ENCODE measurements at regions not wholly inside any gene's neighbourhood (a gene's known extent, or its start where the extent isn't known, plus 50 kb on each side); places are given as distances from the start of the nearest gene placed in this dataset.
"Not testable (repeated sequence)": the region's sequence is repeated elsewhere in the genome, so short reads cannot be mapped to it uniquely, and the experiment has no call there.

DNA sequence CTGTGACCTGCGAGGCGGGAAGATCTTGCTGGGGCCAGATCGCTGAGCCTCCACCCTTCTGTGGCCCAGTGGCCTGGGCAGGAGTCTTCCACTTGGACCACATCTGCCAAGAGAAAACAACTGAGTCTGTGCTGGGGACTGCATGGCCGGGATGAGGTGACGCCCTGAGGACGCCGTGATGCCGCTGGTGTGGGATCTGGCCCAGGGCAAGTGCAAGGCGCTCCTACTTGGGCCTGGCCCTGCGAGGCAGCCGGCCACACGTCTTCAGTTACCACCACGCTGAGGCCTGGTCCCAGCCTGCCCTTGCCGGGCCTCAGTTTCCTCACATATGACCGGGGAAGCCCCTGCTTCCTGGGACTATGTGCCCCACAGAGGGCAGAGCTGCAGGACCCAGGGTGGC is 133.4 kb downstream of the SLC25A46 start:
- DNase-seq (ENCODE audit: low read depth), result no peak

DNA sequence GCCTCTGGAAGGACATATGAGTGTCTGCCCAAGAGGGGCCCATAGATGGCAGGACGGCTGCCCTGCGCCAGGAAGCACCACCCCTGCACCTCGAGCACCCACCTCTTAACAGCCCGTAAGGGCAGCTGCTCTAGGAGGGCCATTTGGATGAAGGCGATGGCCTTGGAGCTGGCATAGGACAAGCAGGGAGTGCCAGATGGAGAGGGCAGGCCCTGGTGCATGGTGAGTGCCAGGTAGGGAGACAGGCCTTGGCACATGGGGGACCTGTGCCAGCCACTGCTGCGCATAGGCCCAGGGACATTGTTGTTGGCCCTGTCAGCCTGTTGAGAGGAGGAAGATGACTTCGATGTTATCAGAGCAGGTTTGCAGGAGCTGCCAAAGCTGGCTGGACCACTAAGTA is 134.2 kb downstream of the SLC25A46 start:
- DNase-seq (ENCODE audit: low read depth), result no peak

DNA sequence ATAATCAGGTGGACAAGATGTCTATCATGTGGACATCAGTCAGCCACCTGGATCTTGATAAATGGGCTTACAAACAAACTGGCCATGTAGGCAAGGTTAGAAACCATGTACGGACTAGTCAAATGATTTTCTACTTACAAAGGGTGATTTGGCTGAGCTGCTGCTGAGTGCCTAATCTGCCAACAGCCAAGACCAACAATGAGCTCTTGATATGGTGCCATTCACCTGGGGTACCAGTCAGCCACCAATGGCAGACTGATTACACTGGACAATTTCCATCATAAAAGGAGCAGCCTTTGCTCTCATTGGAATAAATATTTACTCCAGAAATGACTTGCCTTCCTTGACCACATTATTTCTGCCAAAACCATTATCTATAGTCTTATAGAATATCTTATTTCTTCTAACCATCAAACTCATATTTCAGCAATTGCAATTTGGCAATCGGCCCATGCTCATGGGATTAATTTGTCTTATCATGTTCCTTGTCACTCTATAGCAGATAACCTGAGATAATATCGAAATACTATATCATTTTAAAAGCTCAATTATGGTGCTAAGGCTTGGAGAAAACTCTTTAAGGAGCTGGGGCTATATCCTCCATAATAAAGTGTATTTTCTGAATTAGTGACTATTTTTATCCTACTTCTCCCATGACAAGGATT is 135.1 kb downstream of the SLC25A46 start:
- no peak for DNase-seq (ENCODE audit: low read depth)

DNA sequence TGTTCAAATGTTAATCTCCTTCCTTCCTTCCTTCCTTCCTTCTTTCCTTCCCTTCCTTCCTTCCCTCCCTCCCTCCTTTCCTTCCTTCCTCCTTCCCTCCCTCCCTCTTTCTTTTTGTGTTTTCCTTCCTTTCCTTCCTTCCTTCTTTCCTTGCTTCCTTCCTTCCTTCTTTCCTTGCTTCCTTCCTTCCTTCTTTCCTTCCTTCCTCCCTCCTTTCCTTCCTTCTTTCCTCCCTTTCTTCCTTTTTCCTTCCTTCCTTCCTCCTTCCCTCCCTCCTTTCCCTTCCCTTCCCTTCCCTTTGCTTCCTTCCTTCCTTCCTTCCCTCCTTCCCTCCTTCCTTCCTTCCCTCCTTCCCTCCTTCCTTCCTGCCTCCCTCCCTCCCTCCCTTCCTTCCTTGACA is 136.3 kb downstream of the SLC25A46 start:
- not testable (repeated sequence) for DNase-seq (ENCODE audit: low read depth)

DNA sequence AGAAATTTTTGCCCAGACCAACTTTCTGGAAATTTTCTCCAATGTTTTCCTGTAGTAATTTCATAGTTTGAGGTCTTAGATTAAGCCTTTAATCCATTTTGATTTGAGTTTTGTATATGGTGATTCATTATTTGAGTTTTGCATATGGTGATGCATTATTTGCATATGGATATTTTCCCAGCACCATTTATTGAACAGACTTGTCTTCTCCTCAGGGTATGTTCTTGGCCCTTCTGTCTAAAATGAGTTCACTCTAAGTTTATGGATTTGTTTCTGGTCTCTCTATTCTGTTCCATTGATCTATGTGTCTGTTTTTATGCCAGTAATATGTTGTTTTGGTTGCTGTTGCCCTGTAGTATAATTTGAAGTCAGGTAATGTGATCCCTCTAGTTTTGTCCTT is 139.3 kb downstream of the SLC25A46 start:
- no peak for DNase-seq (ENCODE audit: low read depth)

DNA sequence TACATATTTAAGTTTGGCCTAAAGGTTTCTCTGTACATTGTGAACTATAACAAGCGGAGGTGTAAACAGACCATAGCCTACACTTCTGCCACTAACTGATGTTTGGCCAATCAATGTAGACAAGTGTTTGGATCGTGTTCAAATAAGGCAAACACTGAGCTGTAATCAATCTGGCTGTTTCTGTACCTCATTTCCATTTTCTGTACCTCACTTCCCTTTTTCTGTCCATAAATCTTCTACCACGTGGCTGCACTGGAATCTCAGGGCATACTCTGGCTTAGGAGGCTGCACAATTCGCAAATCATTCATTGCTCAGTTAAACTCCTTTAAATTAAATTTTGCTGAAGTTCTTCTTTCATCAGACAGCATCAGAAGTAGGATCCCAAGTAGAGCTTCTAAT is 140.9 kb downstream of the SLC25A46 start:
- no peak for DNase-seq (ENCODE audit: low read depth)

DNA sequence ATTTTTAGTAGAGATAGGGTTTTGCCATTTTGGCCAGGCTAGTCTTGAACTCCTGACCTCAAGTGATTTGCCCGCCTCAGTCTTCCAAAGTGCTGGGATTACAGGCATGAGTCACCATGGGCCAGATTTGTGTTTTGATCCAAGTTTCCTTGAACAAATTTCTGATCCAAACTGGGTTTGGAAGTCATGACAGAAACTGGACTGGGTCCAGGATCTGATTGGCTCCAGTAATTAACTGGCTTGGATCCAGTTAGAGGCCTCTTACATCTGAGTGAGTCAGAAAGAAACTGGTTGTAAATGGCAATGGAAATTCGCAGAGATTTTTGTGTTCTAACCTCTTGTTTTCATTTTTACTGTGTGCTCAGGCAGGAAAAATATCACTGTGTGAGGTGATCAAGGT is 141.6 kb downstream of the SLC25A46 start:
- DNase-seq (ENCODE audit: low read depth), result no peak

DNA sequence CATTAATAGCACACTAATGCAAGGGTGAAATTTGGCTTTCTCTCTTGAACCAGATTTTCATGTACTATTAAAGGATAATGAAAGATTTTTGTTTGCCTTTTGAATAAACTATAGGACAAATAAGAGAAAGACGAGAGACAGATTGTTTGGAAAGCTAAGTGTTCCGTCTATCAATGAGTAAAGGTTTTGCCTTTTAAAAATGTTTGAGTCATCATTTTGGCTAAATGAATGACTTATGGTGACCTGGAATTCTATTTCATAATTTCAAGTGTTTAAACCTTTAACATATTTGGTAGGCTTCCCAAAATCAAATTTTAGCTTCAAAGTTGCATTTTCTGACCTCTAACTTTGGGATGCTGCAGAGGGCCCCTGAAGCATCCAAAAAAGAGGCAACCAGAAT is 145.2 kb downstream of the SLC25A46 start:
- no peak for DNase-seq (ENCODE audit: low read depth)

DNA sequence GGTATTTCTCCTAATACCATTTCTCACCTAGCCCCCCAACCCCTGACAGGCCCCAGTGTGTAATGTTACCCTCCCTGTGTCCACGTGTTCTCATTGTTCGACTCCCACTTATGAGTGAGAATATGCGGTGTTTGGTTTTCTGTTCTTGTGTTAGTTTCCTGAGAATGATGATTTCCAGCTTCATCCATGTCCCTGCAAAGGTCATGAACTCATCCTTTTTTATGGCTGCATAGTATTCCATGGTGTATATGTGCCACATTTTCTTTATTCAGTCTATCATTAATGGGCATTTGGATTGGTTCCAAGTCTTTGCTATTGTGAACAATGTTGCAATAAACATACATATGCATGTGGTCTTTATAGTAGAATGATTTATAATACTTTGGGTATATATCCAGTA is 148.4 kb downstream of the SLC25A46 start:
- DNase-seq (ENCODE audit: low read depth), result not testable (repeated sequence)

DNA sequence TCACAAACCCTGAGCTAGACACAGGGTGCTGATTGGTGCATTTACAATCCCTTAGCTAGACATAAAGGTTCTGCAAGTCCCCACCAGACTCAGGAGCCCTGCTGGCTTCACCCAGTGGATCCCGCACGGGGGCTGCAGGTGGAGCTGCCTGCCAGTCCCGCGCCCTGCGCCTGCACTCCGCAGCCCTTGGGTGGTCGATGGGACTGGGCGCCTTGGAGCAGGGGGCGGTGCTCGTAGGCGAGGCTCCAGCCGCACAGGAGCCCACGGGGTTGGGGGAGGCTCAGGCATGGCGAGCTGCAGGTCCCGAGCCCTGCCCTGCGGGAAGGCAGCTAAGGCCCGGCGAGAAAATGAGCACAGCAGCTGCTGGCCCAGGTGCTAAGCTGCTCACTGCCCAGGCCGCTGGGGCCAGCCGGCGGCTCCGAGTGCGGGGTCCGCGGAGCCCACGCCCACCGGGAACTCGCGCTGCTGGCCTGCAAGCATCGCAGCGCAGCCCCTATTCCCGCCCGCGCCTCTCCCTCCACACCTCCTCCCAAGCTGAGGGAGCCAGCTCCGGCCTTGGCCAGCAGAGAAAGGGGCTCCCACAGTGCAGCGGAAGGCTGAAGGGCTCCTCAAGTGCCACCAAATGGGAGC is 155.2 kb downstream of the SLC25A46 start:
- DNase-seq (ENCODE audit: low read depth), result not testable (repeated sequence)

DNA sequence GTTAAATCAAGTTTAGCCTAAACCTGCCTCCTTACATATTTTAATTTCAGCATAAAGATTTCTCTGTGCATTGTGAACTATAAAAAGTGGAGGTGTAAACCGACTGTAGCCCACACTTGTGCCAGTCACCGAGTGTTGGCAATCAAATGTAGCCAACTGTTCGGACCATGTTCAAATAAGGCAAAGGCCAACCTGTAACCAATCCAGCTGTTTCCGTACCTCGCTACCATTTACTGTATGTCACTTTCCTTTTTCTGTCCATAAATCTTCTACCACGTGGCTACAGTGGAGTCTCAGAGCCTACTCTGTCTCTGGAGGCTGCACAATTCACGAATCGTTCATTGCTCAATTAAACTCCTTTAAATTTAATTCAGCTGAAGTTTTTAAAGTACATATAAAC is 156.0 kb downstream of the SLC25A46 start:
- no peak for DNase-seq (ENCODE audit: low read depth)

DNA sequence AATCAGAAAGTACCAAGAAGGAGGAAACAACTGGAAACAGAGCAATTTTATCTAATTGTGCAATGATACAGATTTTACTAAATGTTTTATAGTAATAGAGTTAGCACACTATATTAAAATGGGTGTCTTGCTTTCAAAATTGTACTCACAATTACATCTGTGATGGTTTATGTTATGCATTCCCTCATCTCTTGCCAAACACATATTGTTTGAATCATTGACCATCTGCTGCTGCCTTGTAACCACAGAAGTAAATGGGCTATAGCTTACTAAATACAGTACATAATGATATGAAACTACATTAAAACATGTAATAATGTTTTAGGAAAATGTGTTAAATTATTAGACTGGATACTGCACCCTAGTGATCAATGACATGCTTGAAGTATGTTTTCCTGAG is 158.1 kb downstream of the SLC25A46 start:
- no peak for DNase-seq (ENCODE audit: low read depth)

DNA sequence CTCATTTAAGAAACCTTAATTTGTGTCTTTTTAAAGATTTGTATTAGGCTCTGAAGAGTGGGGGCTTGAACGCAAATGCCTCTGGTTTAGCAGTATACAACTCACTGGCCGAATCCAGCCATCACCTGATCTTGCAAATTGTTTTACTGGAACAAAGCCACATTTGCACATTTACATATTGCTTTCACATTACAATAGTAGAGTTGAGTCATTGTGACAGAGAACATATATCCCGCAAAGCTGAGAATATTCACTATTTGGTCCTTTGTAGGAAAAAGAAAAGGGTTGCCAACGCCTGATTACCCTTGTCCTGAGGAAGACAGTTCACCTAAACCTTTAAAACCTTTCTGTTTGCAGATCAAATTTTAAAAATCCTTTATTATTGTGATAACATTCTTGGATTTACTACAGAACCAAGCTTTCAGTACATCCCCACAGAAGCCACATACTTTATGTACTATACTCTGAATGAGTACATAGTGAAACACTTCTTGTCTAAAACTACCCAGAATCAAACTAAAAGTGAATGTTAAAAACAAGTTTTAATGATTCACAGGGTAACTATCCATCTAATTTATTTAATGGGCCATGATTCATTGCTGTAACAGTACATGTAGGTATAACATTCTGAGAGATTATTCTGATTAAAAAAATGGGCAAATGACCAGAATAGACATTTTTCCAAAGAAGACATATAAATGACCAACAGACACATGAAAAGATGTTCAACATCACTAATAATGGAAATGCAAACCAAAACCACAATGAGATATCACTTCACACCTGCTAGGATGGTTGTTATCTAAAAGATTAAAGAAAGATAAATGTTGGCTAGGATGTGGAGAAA is 161.0 kb downstream of the SLC25A46 start:
- DNase-seq (ENCODE audit: low read depth), result no peak

DNA sequence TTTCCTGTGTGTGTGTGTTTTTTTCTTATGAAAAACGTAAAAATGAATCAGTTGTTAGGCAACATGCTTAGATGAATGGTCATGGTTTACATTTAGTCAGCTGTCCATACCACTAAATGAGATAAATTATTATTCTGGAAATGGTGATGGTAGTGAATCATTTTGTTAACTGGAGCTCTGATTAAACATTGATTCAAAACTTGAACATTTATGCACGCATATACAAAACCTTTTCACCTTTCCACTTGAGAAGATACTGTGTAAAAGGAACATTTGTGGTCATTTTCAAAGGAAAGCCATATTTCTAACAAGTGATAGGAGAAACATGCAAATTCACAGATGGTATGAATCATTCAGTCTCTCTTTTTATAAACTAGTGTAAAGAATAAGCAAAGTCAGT is 162.0 kb downstream of the SLC25A46 start:
- DNase-seq (ENCODE audit: low read depth), result no peak

DNA sequence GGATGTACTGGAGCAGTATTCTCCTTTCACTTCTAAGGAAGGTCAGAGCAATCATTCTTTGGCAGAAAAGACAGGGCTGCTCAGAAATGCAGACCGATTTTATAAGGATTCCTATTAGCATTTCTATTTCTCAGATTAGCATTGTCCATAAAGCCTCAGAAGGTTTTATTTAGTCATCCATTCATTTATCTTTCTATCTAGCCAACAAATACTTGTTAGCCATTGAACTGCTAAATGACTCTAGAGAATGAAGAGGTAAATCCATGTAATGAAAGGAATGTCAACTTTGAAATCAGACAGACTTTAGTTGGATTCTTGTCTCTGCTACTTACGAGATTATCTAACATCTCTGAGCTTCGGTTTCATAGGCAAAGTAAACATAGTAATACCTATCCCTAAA is 165.2 kb downstream of the SLC25A46 start:
- DNase-seq (ENCODE audit: low read depth), result no peak

DNA sequence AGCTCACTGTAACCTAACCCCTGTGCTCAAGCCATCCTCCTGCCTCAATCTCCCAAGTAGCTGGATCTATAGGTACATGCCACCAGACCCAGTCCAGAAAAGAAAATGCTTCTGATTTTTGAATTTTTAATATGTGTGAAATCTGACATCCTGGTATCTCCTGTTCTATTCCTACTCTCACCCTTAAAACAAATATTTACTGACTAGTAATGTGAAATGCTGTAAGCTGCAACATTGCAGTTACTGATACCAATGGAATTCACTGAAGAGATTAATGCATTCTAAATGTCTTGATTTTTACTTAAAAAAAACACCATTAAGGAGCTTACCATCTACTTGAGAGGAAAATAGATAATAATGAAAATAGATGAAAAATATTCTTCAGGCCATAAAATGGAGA is 162.7 kb upstream of the TSLP start:
- DNase-seq (ENCODE audit: low read depth), result no peak

DNA sequence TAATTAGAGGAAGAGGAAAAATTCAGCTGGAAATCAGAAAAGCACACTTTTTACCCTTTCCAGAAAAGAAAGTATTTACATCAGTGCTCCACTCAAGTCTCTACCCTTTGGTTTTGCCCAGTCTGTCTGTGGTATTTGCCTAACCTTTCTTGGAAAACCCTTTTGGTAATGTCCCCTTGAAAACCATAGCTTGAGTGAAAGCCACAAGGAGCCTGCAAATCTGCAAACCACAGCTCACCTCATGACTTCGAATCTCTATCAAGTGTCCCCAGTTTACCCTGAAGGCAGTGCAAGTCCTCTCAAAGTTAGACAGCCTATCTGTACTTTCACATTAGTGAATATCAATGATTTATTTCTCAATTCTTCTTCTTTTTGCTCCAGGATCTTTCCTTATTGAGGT is 162.1 kb upstream of the TSLP start:
- no peak for DNase-seq (ENCODE audit: low read depth)

DNA sequence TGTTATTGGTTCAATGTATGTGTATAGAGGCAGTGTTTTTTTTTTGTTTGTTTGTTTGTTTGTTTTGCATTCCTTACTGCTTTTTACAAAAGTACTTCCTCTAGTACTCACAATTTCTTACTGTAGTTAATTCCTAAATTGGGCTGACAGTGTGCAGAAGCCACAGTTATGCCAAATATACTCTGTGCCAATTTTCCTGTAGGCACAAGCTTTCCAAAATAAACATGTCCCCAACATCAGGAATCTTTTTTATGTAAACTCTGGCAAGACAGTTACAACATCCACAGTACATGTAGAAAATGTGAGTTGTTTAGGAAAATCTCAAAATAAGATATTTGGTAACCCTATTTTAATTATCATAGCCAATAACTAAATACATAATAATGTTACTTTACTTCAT is 161.6 kb upstream of the TSLP start:
- DNase-seq (ENCODE audit: low read depth), result no peak

DNA sequence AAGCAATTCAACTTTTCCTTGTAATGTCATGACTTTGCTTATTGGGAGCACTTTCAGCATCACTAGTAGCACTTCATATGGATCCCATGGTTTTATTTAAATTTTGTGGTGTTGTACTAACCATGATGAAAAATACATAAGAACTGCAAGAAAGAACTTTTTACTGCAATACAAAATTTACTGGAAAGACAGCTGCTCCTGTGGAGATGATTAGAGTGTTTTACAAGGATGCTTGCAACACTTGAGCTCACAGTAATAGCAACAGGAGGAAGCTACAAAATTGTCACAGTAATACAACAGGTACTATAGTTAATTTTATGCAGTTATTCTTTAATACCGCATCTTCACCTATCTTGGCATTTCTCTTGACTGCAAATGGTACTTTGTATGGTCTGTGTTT is 158.3 kb upstream of the TSLP start:
- no peak for DNase-seq (ENCODE audit: low read depth)

DNA sequence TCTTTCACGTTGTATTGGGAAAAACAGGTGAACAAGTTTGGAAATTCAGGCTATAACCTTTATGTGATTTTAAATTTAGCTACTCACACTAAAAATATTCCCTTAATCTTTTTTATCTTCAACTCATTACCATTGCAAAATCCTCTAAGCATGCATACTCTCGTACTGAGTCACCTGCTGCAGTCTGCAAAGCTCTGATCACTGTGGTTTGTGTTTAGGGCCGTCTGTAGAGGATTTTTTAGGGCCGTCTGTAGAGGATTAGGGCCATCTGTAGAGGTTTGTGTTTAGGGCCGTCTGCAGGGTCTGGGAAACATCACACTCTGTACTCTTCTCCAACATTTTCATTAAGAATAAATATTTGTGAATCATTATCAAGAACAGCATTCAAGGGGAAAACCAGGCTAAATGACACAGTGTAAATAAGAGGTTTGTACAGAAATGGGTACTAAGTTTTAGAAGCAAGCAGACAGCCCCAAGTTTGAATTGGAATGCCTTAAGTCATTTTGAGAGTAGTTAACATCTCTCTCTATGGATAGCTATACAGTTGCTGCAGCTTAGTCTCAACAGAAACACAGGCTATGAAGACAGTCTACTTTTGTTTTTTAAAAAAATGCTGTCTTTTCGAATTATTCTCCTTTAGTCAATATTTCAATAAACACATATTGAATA is 155.0 kb upstream of the TSLP start:
- DNase-seq (ENCODE audit: low read depth), result no peak

DNA sequence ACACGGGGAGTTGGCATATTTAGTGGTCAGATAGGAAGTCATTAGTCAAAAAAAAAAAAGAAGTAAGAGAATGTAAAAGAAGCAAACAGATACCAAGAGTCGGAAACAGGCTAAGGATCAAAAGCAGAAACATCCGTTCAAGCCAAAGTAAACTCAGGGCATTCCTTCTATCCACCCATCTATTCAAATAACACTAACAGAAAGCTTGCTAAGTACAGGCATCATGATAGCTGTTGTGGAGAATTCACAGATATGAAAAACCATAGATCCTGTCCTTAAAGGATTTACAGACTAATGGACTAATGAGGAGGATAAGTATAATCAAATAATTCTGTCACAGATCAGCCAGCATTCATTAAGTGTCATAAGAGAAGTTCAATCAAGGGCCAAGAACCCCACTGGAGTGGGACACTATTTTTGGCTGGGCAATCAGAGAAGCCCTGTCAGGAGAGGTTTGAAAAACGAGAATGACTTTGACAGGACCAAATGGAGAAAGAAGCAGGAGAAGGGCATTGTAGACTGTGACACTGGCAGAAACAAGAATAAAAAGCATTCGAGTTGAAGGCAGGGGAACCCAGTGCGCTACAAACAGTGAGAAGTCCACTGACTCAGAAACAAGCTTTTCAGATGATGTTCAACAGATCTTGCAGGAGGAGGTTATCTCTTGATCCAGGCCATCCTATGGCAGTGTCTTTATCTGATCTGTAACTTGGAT is 154.2 kb upstream of the TSLP start:
- no peak for DNase-seq (ENCODE audit: low read depth)

DNA sequence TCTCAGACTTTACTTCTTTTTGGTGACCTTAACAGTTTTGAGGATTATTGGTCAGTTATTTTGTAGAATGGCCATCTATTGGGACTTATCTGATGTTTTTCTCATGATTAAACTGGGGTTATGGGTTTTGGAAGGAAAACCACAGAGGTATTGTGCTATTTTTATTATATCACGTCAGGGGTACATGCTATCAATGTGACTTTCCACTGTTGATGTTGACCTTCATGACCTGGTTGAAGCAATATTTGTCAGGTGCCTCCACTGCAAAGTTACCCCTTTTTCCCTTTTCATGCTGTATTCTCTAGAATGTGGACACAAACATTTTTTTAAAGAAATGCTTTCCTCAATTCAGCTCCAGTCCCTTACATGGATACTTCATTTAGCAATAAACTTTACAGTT is 152.8 kb upstream of the TSLP start:
- no peak for DNase-seq (ENCODE audit: low read depth)

All from forelimb muscle (tissue), 1 donor.